ENCODE measurements at regions not wholly inside any gene's neighbourhood (a gene's known extent, or its start where the extent isn't known, plus 50 kb on each side); places are given as distances from the start of the nearest gene placed in this dataset.

DNA sequence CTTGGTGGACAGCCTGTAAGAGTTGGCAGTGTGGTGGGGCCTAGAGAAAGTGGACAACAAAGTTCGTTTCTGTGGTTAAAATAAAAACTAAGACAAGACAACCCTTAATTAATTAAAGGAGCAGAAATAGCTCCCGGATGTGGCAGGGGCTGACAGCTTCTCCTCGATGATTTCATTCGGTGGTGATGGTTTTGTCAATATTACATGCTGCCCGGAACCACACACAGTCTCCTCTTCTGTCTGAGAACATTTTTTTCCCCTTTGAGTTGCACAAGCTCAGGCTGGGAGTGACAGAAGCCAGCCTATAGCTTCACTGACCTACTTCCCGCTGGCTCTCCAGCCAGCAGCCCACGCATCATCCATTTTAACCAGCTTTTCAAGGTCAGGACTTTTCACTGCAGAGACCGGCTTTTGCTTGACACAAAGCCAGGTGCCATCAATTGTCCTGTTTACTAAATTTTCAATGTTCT, 378.8 kb downstream of the SLC4A3 start:
- H3K27ac ChIP-seq = no peak overlapping the region
- H3K4me1 ChIP-seq = peaks cover 0 to 7% (median 0%) of the 10 kb centered on the region in 10 experiments; a peak in 1 of 20 replicates
- no peak overlapping the region for H3K4me3 ChIP-seq
- no peaks in the 10 kb centered on the region for H4K20me1 ChIP-seq
- H3K27me3 ChIP-seq = no peaks in the 10 kb centered on the region
- no peak for TF ChIP-seq Cebpa-rat (IDR thresholded peaks at IDR 0.05)
- H3K9me3 ChIP-seq (replicated peaks in 1 of 11) = peaks cover 0 to 4% (median 0%) of the 10 kb centered on the region in 11 experiments; a peak in 1 of 22 replicates
- no peak overlapping the region for H3K9ac ChIP-seq
- H3K4me2 ChIP-seq = no peak overlapping the region
- H3K36me3 ChIP-seq = no peaks in the 10 kb centered on the region

DNA sequence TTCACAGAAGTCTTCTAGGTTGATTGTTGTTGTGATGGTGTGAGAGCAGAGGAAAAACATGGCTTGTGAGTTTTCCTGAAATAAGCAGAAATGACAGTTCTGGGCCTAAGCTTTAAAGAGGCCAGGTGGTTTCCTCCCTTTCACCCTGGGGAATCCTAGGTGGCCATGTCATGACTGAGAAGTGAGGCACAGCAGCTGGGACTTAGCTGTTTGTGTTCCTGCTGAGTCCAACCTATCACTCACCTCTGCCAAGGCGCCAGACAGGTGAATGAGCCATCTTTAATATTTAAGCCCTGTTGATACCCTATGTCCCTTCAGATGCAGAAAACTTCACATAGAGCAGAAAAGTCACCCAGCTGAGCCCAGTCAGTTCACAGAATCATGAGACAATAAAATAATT, 384.4 kb downstream of the SLC4A3 start:
- Histone ChIP-seq H3K9me3 (replicated peaks in 1 of 11) (peaks cover 0 to 6% (median 4%) of the 10 kb centered on the region in 11 experiments; a peak in 3 of 22 replicates), H4K20me1 (no peaks in the 10 kb centered on the region), H3K36me3 (no peaks in the 10 kb centered on the region), H3K9ac (no peak overlapping the region), H3K27ac (no peak overlapping the region), H3K4me1 (no peaks in the 10 kb centered on the region), H3K4me3 (no peak overlapping the region), H3K4me2 (no peak overlapping the region), H3K27me3 (no peaks in the 10 kb centered on the region)
- TF ChIP-seq Cebpa-rat (IDR thresholded peaks at IDR 0.05) = no peak

DNA sequence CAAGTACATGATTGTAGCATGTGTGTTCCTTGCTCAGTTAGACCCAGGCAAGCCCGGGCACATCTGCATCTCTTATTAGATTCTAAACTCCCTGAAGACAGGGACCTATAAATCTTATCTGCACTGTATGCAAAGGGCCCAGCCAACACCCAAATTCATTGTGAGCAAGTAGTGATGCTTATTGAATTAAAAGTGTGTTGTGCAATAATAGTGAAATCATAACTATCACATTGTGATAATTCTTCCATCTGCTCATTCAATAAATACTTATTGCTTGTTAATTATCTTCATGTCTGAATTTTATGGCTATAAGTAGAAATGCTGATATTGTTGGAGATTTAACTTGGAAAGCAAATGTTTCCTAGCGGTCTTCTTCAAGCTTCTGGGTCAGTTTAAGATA, 387.5 kb downstream of the SLC4A3 start:
- H3K36me3 ChIP-seq = no peaks in the 10 kb centered on the region
- no peak overlapping the region for H3K9ac ChIP-seq
- no peaks in the 10 kb centered on the region for H4K20me1 ChIP-seq
- H3K9me3 ChIP-seq (replicated peaks in 1 of 11) = peaks cover 0 to 6% (median 0%) of the 10 kb centered on the region in 11 experiments; a peak in 2 of 22 replicates
- no peak for TF ChIP-seq Cebpa-rat (IDR thresholded peaks at IDR 0.05)
- no peak overlapping the region for H3K27ac ChIP-seq
- no peaks in the 10 kb centered on the region for H3K4me1 ChIP-seq
- H3K4me2 ChIP-seq = no peak overlapping the region
- no peaks in the 10 kb centered on the region for H3K27me3 ChIP-seq
- H3K4me3 ChIP-seq = no peak overlapping the region

DNA sequence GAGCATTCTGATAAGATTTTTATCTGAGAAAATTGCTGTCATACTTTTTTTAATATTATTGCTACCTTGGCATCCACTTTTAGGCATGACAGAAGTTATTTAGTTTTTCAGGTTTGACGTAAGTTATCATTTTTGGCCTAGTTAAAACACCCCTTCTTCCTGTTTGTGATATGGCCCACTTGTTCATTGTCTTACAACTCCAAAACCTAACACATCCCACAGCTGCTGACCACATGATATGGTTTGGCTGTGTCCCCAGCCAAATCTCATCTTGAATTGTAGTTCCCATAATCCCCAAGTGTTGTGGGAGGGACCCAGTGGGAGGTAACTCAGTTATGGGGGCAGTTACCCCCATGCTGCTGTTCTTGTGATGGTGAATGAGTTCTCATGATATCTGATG, 388.1 kb downstream of the SLC4A3 start:
- no peaks in the 10 kb centered on the region for H3K4me1 ChIP-seq
- H4K20me1 ChIP-seq = no peaks in the 10 kb centered on the region
- H3K9me3 ChIP-seq (replicated peaks in 1 of 11) = peaks cover 0 to 6% (median 0%) of the 10 kb centered on the region in 11 experiments; a peak in 2 of 22 replicates
- H3K4me2 ChIP-seq = no peak overlapping the region
- no peak overlapping the region for H3K27ac ChIP-seq
- H3K4me3 ChIP-seq = no peak overlapping the region
- TF ChIP-seq Cebpa-rat (IDR thresholded peaks at IDR 0.05) = no peak
- no peaks in the 10 kb centered on the region for H3K36me3 ChIP-seq
- H3K27me3 ChIP-seq = no peaks in the 10 kb centered on the region
- H3K9ac ChIP-seq = no peak overlapping the region

DNA sequence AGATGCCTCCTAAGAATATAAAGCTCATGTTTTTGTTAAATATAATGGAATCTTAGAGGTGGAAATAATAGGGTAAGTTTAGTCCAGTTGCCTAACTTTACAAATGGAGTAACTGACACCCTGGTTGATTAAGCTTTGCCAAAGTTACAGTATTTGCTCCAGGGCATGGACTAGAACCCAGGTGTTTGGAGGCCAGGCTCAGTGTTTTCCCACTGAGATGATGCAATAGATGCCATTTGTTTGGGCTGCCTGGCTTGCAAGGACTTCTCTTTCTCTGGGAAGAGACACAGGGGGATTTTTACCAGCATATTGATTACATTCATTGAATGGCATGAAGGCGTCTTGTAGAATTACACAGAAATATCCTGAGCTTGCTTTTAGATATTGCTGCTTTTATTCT, 397.8 kb downstream of the SLC4A3 start:
- Histone ChIP-seq H3K9me3 (replicated peaks in 1 of 11) (no peaks in the 10 kb centered on the region), H3K27ac (no peak overlapping the region), H4K20me1 (no peaks in the 10 kb centered on the region), H3K27me3 (no peaks in the 10 kb centered on the region), H3K9ac (no peak overlapping the region), H3K4me1 (no peaks in the 10 kb centered on the region), H3K36me3 (no peaks in the 10 kb centered on the region), H3K4me3 (no peak overlapping the region), H3K4me2 (no peak overlapping the region)
- TF ChIP-seq Cebpa-rat (IDR thresholded peaks at IDR 0.05) = peak in 1 of 11 experiments; percentile 51; a peak in 2 of 22 replicates

DNA sequence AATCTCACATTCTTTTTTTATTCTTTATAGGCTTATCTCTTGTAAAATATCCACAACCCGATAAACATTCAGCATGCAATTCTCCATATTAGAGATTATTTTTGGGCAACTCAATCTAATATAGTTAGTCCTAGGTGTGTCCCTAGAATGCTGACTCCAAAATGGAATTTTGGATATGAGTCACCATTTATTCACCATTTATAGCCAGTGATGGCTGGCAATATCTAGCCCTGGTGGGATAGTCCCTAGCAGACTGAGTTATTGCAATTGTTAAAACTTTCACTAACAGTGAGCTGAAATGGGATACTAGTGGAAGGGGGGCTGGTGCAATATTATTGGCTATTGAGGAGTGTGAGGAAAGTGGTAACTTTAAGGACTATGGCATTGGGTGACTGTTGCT, 401.6 kb downstream of the SLC4A3 start:
- no peak overlapping the region for H3K4me2 ChIP-seq
- H3K36me3 ChIP-seq = no peaks in the 10 kb centered on the region
- no peak overlapping the region for H3K27ac ChIP-seq
- H3K27me3 ChIP-seq = no peaks in the 10 kb centered on the region
- H4K20me1 ChIP-seq = no peaks in the 10 kb centered on the region
- no peak for TF ChIP-seq Cebpa-rat (IDR thresholded peaks at IDR 0.05)
- H3K9ac ChIP-seq = no peak overlapping the region
- no peak overlapping the region for H3K4me3 ChIP-seq
- peaks cover 0 to under 1% (median 0%) of the 10 kb centered on the region in 10 experiments; a peak in 1 of 20 replicates for H3K4me1 ChIP-seq
- no peaks in the 10 kb centered on the region for H3K9me3 ChIP-seq (replicated peaks in 1 of 11)

DNA sequence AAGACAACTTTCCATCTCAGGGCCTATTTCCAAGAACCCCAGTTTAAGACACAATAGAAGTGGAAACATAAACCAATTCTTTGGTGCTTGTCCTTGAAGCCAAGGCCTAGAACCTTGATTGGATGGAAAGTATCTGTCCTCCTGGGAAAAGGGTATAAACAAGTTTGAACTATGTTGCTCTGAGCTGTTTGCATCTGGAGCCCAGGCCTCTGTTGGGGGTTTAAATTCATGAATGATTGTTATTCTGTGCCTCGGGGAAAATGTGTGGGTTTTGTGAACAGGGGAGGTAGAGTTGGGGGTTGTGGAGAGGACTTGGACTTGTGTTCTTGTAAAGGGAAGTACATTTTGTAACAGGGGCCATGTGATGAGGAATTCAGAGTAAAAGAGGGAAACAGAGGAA, 406.1 kb downstream of the SLC4A3 start:
- TF ChIP-seq Cebpa-rat (IDR thresholded peaks at IDR 0.05) = no peak
- Histone ChIP-seq H3K4me1 (peaks cover 0 to 7% (median 0%) of the 10 kb centered on the region in 10 experiments; a peak in 2 of 20 replicates), H4K20me1 (no peaks in the 10 kb centered on the region), H3K4me3 (no peak overlapping the region), H3K4me2 (no peak overlapping the region), H3K9me3 (replicated peaks in 1 of 11) (peaks cover 0 to 4% (median 0%) of the 10 kb centered on the region in 11 experiments; a peak in 1 of 22 replicates), H3K27ac (no peak overlapping the region), H3K9ac (no peak overlapping the region), H3K27me3 (no peaks in the 10 kb centered on the region), H3K36me3 (no peaks in the 10 kb centered on the region)

DNA sequence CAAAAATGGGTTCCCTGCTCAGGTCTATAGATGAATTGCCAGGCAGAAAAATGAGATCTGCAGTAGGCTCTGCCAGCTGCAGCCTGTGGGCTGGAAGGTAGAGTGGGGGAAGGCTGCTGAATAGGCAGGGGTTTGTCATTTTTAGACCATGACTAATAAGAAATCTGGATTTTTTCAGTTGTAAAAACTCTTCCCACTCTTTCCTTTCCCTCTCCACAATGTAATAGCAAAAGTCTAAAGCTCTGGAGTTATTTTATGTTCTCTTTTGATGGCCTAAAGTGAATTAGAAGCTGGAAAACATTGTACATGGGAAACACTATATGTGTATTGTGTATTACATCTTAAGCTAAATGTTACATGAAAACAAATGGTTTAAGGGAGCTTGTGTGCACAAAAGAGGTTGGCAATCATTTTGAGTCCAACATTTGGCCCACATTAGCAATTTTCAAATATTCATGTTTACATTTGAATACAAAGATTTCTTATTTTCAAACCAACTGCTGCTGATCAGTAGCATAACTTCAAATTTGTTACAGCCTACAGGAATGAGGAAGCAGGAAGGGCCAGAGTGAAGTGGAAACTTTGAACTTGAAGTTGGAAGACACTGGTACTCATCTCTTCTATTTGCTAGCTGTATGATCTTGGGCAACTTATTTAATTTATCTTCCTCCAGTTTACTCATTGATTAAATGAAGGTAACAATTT, 407.1 kb downstream of the SLC4A3 start:
- H3K4me2 ChIP-seq = peak overlapping the region in 1 of 11 experiments; percentile 2; a peak in 1 of 22 replicates

DNA sequence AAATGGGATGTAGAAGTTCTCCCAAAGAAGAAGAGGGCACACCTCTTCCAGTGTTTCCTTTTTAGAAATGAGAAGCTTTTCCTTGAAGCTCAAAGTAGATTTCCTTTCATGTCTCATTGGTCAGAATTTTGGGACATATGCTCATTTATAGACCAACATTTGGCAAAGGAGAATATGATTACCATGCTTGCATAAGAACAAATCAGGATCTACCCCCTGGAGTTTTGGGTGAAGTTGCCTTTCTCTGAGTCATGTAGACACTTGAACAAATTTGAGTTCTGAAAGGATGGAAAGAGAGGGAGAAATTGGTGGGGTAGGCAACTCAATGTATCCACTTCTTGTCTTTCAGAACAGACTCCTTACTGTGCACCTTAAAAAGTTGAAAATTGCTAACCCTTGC, 409.0 kb downstream of the SLC4A3 start:
- Histone ChIP-seq H3K9me3 (replicated peaks in 1 of 11) (peaks cover 0 to 4% (median 0%) of the 10 kb centered on the region in 11 experiments; a peak in 1 of 22 replicates), H3K4me3 (no peak overlapping the region), H3K9ac (no peak overlapping the region), H4K20me1 (no peaks in the 10 kb centered on the region), H3K27me3 (no peaks in the 10 kb centered on the region), H3K4me1 (peaks cover 0 to 7% (median 0%) of the 10 kb centered on the region in 10 experiments; a peak in 2 of 20 replicates), H3K27ac (no peak overlapping the region), H3K4me2 (no peak overlapping the region), H3K36me3 (no peaks in the 10 kb centered on the region)
- no peak for TF ChIP-seq Cebpa-rat (IDR thresholded peaks at IDR 0.05)

More for the DNA sequence above, 407.1 kb downstream of the SLC4A3 start:
- no peaks in the 10 kb centered on the region for H3K36me3 ChIP-seq
- no peak for TF ChIP-seq Cebpa-rat (IDR thresholded peaks at IDR 0.05)
- H3K27me3 ChIP-seq = no peaks in the 10 kb centered on the region
- peaks cover 0 to 7% (median 0%) of the 10 kb centered on the region in 10 experiments; a peak in 2 of 20 replicates for H3K4me1 ChIP-seq
- no peak overlapping the region for H3K27ac ChIP-seq
- H3K9ac ChIP-seq = no peak overlapping the region
- H4K20me1 ChIP-seq = no peaks in the 10 kb centered on the region
- peaks cover 0 to 4% (median 0%) of the 10 kb centered on the region in 11 experiments; a peak in 1 of 22 replicates for H3K9me3 ChIP-seq (replicated peaks in 1 of 11)
- no peak overlapping the region for H3K4me3 ChIP-seq

DNA sequence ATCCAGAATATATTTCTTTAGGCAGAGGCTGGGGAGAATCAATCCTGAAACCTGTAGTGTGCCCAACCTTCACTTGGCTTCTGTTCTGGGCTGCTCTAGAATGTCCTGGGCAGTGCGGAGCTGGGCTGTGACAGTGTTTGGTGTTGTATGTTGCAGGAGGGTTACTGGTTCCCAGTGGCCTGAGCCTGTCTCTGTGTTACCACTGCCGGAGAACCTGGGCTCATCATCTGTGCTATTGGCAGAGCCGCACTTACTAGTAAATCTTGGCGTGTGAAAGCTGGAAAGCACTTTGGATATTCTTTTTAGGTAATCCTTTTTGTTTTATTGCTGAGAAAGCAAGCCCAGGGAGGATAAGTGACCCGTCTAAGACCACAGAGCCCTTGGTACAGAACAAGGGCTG, 412.9 kb downstream of the SLC4A3 start:
- TF ChIP-seq Cebpa-rat (IDR thresholded peaks at IDR 0.05) = no peak
- no peak overlapping the region for H3K4me3 ChIP-seq

More for the DNA sequence above, 412.9 kb downstream of the SLC4A3 start:
- Histone ChIP-seq H3K36me3 (no peaks in the 10 kb centered on the region), H3K9me3 (replicated peaks in 1 of 11) (peaks cover 0 to 3% (median 0%) of the 10 kb centered on the region in 11 experiments; a peak in 1 of 22 replicates), H3K4me2 (no peak overlapping the region), H3K9ac (no peak overlapping the region), H3K27ac (no peak overlapping the region), H4K20me1 (no peaks in the 10 kb centered on the region), H3K27me3 (no peaks in the 10 kb centered on the region), H3K4me1 (no peaks in the 10 kb centered on the region)
